ENCODE measurements at regions not wholly inside any gene's neighbourhood (a gene's known extent, or its start where the extent isn't known, plus 50 kb on each side); places are given as distances from the start of the nearest gene placed in this dataset.

DNA sequence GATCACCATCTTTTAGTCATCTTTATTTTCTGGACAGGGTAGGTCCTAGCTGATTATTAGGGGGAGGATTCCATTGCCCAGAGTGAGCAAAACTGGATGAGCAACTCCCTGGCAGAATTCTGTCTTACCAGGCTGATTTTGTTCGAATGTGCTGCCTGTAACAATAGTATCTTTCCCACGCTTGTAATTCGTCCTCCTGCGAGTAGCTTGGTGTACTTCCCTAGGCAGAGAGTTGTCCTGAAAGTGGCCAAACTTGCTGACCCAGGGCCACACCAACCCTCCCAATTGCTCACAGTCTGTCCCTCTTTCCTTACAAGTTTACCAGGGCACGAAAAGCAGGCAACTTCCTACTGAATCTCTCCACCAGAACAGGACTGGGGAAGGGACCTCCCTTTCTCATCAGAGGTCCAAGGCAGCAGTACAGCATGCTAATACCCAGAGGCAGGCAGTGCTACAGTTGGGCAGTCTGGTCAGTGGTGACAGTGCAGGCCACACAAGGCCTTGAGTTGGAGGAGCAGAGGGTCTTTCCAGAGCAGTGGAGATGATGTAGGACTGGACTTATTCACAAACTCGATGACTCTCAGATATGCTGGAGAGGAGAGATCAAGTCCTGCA lies 67.8 kb upstream of the NLK start:
- H3K27ac ChIP-seq (ENCODE audit: low read depth, low read length): no peak overlapping the region
- no peak overlapping the region for H3K18ac ChIP-seq (ENCODE audit: low read length)
- no peak overlapping the region for H2BK5ac ChIP-seq (ENCODE audit: low read length)
- DNase-seq: no peak
- no peaks in the 10 kb centered on the region for H3K36me3 ChIP-seq (ENCODE audit: control insufficient read depth, insufficient read depth, low read length)
- H2BK15ac ChIP-seq (replicated peaks; ENCODE audit: low read depth): no peak overlapping the region
- H3K79me1 ChIP-seq (ENCODE audit: low read length): no peaks in the 10 kb centered on the region
- H3K79me2 ChIP-seq (ENCODE audit: control insufficient read depth, insufficient read depth, low read length): no peaks in the 10 kb centered on the region
- H3K4me2 ChIP-seq (ENCODE audit: low read length): no peak overlapping the region
- H3K23ac ChIP-seq (ENCODE audit: low read length): no peak overlapping the region
- no peak overlapping the region for H3K4ac ChIP-seq (ENCODE audit: low read depth, low read length)
- no peak overlapping the region for H2AK5ac ChIP-seq (ENCODE audit: low read length)
- no peak overlapping the region for H2BK120ac ChIP-seq (ENCODE audit: low read depth, low read length)
- H4K5ac ChIP-seq (ENCODE audit: low read length): no peak overlapping the region
- no peak overlapping the region for H3K56ac ChIP-seq (ENCODE audit: low read length)
- WGBS (ENCODE audit: extremely low coverage, insufficient coverage, low lambda C conversion rate): no CpG with 5 or more reads among the region's 6 CpGs
- no peaks in the 10 kb centered on the region for H3K4me1 ChIP-seq (ENCODE audit: control insufficient read depth, low read depth, low read length)
- H4K8ac ChIP-seq (ENCODE audit: low read depth, low read length): no peak overlapping the region
- H3K27me3 ChIP-seq (ENCODE audit: insufficient read depth, low read length, poor library complexity): no peaks in the 10 kb centered on the region
- no peak overlapping the region for H3K4me3 ChIP-seq (ENCODE audit: low read length)
- H3K9ac ChIP-seq (ENCODE audit: low read length): no peak overlapping the region

DNA sequence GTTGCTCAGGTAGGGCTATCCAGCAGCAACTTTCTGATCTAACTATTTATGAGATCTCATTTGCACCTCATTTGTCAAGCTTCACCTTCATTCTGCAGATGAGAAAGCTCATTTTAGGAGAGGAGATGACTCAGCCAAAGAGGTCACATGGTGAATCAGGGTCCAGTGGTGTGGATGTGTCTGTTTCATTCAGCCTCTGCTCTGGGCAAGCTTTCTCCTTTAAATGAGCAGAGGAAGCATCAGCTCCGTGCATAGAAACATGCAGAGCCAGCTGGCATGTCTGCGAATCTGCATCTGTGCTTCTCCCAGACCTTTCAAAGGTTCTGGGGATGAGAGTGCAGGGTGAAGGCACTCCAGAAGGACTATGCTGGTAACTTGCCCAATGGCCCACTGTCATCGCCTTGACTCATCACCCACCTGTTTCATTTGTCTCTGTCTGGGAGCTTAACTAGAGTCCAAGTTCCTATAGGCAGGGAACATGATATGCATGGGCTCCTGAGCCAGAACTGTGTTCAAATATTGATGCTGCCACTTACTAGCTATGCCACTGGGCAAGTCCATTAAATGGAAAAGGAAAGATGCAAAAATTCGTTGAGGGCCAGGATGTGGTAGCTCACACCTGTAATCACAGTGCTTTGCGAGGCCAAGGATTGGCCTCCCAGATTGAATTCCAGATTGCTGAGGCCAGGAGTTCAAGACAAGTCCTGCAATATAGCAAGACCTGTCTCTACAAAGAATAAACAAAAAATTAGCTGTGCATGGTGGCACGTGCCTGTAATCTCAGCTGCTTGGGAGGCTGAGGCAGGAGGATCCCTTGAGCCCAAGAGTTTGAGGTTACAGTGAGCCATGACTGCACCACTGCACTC lies 67.1 kb upstream of the NLK start:
- WGBS (ENCODE audit: extremely low coverage, insufficient coverage, low lambda C conversion rate): no CpG with 5 or more reads among the region's 6 CpGs
- H4K8ac ChIP-seq (ENCODE audit: low read depth, low read length): no peak overlapping the region
- no peak overlapping the region for H3K27ac ChIP-seq (ENCODE audit: low read depth, low read length)
- no peak overlapping the region for H3K23ac ChIP-seq (ENCODE audit: low read length)
- no peak overlapping the region for H2BK120ac ChIP-seq (ENCODE audit: low read depth, low read length)
- no peak for DNase-seq
- H3K56ac ChIP-seq (ENCODE audit: low read length): no peak overlapping the region
- H2BK5ac ChIP-seq (ENCODE audit: low read length): no peak overlapping the region
- H3K4me2 ChIP-seq (ENCODE audit: low read length): no peak overlapping the region
- no peak overlapping the region for H3K18ac ChIP-seq (ENCODE audit: low read length)
- no peaks in the 10 kb centered on the region for H3K79me1 ChIP-seq (ENCODE audit: low read length)
- no peaks in the 10 kb centered on the region for H3K36me3 ChIP-seq (ENCODE audit: control insufficient read depth, insufficient read depth, low read length)
- H3K27me3 ChIP-seq (ENCODE audit: insufficient read depth, low read length, poor library complexity): no peaks in the 10 kb centered on the region
- no peaks in the 10 kb centered on the region for H3K79me2 ChIP-seq (ENCODE audit: control insufficient read depth, insufficient read depth, low read length)
- H4K5ac ChIP-seq (ENCODE audit: low read length): no peak overlapping the region
- H3K4ac ChIP-seq (ENCODE audit: low read depth, low read length): no peak overlapping the region
- no peak overlapping the region for H3K4me3 ChIP-seq (ENCODE audit: low read length)
- H2BK15ac ChIP-seq (replicated peaks; ENCODE audit: low read depth): no peak overlapping the region
- H3K9ac ChIP-seq (ENCODE audit: low read length): no peak overlapping the region
- no peaks in the 10 kb centered on the region for H3K4me1 ChIP-seq (ENCODE audit: control insufficient read depth, low read depth, low read length)
- no peak overlapping the region for H2AK5ac ChIP-seq (ENCODE audit: low read length)

DNA sequence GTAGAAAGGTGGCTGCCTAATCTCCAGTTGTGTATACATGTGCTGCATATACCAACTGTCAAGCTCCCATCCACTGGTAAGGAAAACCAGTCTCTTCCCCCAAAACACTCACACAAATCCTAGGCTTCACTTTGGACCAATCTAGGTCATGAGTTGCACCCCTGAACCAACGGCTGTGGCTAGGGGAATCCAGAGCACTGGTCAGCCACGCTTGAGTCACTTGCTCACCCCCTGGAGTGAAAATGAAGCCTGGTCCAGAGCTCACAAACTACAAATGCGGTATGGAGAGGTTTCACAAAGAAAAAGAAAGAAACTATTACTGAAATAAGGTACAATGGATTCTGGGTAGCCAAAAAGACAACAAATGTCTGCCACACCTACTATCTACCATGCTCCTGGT lies 66.1 kb upstream of the NLK start:
- H3K4ac ChIP-seq (ENCODE audit: low read depth, low read length): no peak overlapping the region
- no CpG with 5 or more reads among the region's 3 CpGs for WGBS (ENCODE audit: extremely low coverage, insufficient coverage, low lambda C conversion rate)
- no peaks in the 10 kb centered on the region for H3K4me1 ChIP-seq (ENCODE audit: control insufficient read depth, low read depth, low read length)
- no peak overlapping the region for H2BK15ac ChIP-seq (replicated peaks; ENCODE audit: low read depth)
- no peak overlapping the region for H2AK5ac ChIP-seq (ENCODE audit: low read length)
- no peak overlapping the region for H3K18ac ChIP-seq (ENCODE audit: low read length)
- H3K56ac ChIP-seq (ENCODE audit: low read length): no peak overlapping the region
- H4K5ac ChIP-seq (ENCODE audit: low read length): no peak overlapping the region
- H3K79me1 ChIP-seq (ENCODE audit: low read length): no peaks in the 10 kb centered on the region
- H3K27me3 ChIP-seq (ENCODE audit: insufficient read depth, low read length, poor library complexity): no peaks in the 10 kb centered on the region
- H4K8ac ChIP-seq (ENCODE audit: low read depth, low read length): no peak overlapping the region
- H3K4me2 ChIP-seq (ENCODE audit: low read length): no peak overlapping the region
- no peak for DNase-seq
- no peak overlapping the region for H3K9ac ChIP-seq (ENCODE audit: low read length)
- H3K4me3 ChIP-seq (ENCODE audit: low read length): no peak overlapping the region
- no peak overlapping the region for H2BK120ac ChIP-seq (ENCODE audit: low read depth, low read length)
- H3K27ac ChIP-seq (ENCODE audit: low read depth, low read length): no peak overlapping the region
- no peaks in the 10 kb centered on the region for H3K36me3 ChIP-seq (ENCODE audit: control insufficient read depth, insufficient read depth, low read length)
- H3K79me2 ChIP-seq (ENCODE audit: control insufficient read depth, insufficient read depth, low read length): no peaks in the 10 kb centered on the region
- H2BK5ac ChIP-seq (ENCODE audit: low read length): no peak overlapping the region
- no peak overlapping the region for H3K23ac ChIP-seq (ENCODE audit: low read length)

DNA sequence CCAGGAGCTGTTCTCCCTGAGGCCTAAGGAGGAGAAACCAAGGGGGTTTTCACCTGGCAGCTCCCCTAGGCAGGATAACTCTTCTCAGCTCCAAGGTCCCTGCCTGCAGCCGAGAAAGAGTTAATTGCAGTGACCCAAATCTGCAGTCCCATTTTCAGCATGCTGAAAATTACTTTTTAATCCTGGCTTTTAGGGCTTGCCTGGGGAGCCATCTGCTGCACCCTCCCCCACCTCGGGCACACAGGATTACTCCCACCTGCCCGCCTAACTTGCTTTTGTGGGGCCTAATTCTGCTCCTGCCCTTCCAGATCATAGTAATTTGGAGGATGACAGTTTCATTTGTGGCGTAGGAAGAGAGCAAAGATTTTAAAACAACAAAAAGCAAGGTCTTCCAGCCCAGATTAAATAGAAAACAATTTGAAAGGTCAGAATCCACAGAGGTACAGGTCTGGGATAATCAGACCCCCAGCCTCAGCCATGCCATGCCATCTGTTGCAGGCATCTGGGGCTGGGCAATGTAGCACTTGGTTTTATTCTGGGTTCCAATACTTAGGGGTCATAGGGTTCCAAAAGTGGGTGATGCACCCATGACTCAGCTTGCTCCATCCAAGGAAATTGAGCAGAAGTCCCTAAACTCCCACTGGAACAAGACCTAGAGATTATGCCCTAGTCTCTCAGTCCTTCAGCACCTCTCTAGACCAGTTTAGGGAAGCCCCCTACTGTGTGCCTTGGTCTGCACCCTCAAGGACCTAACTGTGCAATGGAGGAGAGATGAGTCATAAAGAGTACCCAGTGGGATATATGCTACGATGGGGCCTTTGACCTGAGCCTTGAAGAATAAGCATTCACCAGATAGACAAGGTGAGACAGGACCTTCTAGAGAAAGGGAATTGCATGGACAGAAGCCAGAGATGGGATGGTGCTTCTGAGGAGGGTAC lies 64.5 kb upstream of the NLK start:
- Histone ChIP-seq H3K36me3 (ENCODE audit: control insufficient read depth, insufficient read depth, low read length) (no peaks in the 10 kb centered on the region), H3K56ac (ENCODE audit: low read length) (no peak overlapping the region), H3K79me2 (ENCODE audit: control insufficient read depth, insufficient read depth, low read length) (no peaks in the 10 kb centered on the region), H3K4me1 (ENCODE audit: control insufficient read depth, low read depth, low read length) (peaks cover 2% of the 10 kb centered on the region), H3K4me3 (ENCODE audit: low read length) (no peak overlapping the region), H2BK120ac (ENCODE audit: low read depth, low read length) (no peak overlapping the region), H4K8ac (ENCODE audit: low read depth, low read length) (no peak overlapping the region), H4K5ac (ENCODE audit: low read length) (no peak overlapping the region), H2AK5ac (ENCODE audit: low read length) (peak overlapping the region; percentile 74), H3K27ac (ENCODE audit: low read depth, low read length) (no peak overlapping the region), H3K27me3 (ENCODE audit: insufficient read depth, low read length, poor library complexity) (no peaks in the 10 kb centered on the region), H3K4ac (ENCODE audit: low read depth, low read length) (no peak overlapping the region), H2BK5ac (ENCODE audit: low read length) (no peak overlapping the region), H3K18ac (ENCODE audit: low read length) (peak overlapping the region; percentile 6), H2BK15ac (replicated peaks; ENCODE audit: low read depth) (no peak overlapping the region), H3K23ac (ENCODE audit: low read length) (no peak overlapping the region), H3K79me1 (ENCODE audit: low read length) (no peaks in the 10 kb centered on the region), H3K4me2 (ENCODE audit: low read length) (no peak overlapping the region), H3K9ac (ENCODE audit: low read length) (no peak overlapping the region)
- no CpG with 5 or more reads among the region's 5 CpGs for WGBS (ENCODE audit: extremely low coverage, insufficient coverage, low lambda C conversion rate)
- DNase-seq: no peak

DNA sequence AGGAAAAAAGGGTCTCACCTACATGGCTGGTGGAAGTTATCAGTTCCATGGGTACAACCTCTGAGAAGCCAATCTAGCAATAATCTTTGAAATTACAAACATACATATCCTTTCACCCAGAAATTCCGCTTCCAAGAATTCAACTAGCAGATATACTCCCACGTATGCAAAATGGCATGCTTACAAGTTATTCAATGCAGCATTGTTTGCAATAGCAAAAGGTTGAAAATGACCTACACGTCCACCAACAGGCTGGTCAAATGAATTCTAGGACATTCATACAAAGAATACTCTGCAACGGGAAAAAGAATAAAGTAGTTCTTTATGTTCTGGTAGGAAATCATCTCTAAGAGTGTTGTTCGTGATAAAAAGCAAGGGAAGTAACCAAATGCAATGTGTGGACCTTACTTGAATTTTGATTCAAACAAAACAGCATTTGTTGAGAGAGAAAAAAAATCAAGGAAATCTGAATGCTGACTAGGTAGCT lies 63.7 kb upstream of the NLK start:
- Histone ChIP-seq H3K4me1 (ENCODE audit: control insufficient read depth, low read depth, low read length) (peaks cover 2% of the 10 kb centered on the region), H3K27ac (ENCODE audit: low read depth, low read length) (no peak overlapping the region), H3K9ac (ENCODE audit: low read length) (no peak overlapping the region), H3K36me3 (ENCODE audit: control insufficient read depth, insufficient read depth, low read length) (no peaks in the 10 kb centered on the region), H2AK5ac (ENCODE audit: low read length) (peak overlapping the region; percentile 74), H3K79me2 (ENCODE audit: control insufficient read depth, insufficient read depth, low read length) (no peaks in the 10 kb centered on the region), H3K18ac (ENCODE audit: low read length) (no peak overlapping the region), H4K5ac (ENCODE audit: low read length) (no peak overlapping the region), H2BK15ac (replicated peaks; ENCODE audit: low read depth) (no peak overlapping the region), H3K23ac (ENCODE audit: low read length) (no peak overlapping the region), H2BK5ac (ENCODE audit: low read length) (no peak overlapping the region), H4K8ac (ENCODE audit: low read depth, low read length) (no peak overlapping the region), H3K4ac (ENCODE audit: low read depth, low read length) (no peak overlapping the region), H3K27me3 (ENCODE audit: insufficient read depth, low read length, poor library complexity) (no peaks in the 10 kb centered on the region), H3K56ac (ENCODE audit: low read length) (no peak overlapping the region), H3K4me2 (ENCODE audit: low read length) (no peak overlapping the region), H3K79me1 (ENCODE audit: low read length) (no peaks in the 10 kb centered on the region), H3K4me3 (ENCODE audit: low read length) (no peak overlapping the region), H2BK120ac (ENCODE audit: low read depth, low read length) (no peak overlapping the region)
- no CpG with 5 or more reads among the region's 5 CpGs for WGBS (ENCODE audit: extremely low coverage, insufficient coverage, low lambda C conversion rate)
- DNase-seq: no peak
